Stomach (tissue), 4 donors: ENCODE measurements at regions not wholly inside any gene's neighbourhood (a gene's known extent, or its start where the extent isn't known, plus 50 kb on each side); places are given as distances from the start of the nearest gene placed in this dataset.

Source experiments
- CTCF ChIP-seq, 7 experiments: fragments of 450-650 bp in 4 of 7; fragments of 200-600 bp in 3 of 7; sonication (generic) in 3 of 7; IDR thresholded peaks; one replicate each; pipeline ENCODE4 v1.5.1; 2016 to 2019; ENCODE audit warnings: antibody characterized with exemption in 7 of 7, control low read depth in 2 of 7, mild to moderate bottlenecking in 1 of 7
- POLR2A ChIP-seq, 4 donors: fragments of 450-650 bp; IDR thresholded peaks; one replicate each; pipeline ENCODE4 v1.6.1; 2016; ENCODE audit warnings: antibody characterized with exemption in 4 of 4, control low read depth in 2 of 4, mild to moderate bottlenecking in 1 of 4, moderate library complexity in 1 of 4
- POLR2AphosphoS5 ChIP-seq, 3 donors: sonication (generic); formaldehyde crosslinking; IDR thresholded peaks; one replicate each; pipeline ENCODE4 v1.6.1; 2016; ENCODE audit warnings: antibody characterized with exemption in 3 of 3

- no peak for TF ChIP-seq CTCF (IDR thresholded peaks at IDR 0.05)
- TF ChIP-seq POLR2AphosphoS5 (IDR thresholded peaks at IDR 0.05), result no peak
- no peak for TF ChIP-seq POLR2A (IDR thresholded peaks at IDR 0.05)
Measured at GRCh38 chr6:92469186-92469828, 950.1 kb downstream of the EPHA7 start.
